GM12878 (cell line): ENCODE measurements at regions not wholly inside any gene's neighbourhood (a gene's known extent, or its start where the extent isn't known, plus 50 kb on each side); places are given as distances from the start of the nearest gene placed in this dataset.

Source experiments
- HDAC6 ChIP-seq: fragments of 200-600 bp; sonication (generic); IDR thresholded peaks from one replicate; pipeline ENCODE4 v1.8.0; 2017; ENCODE audit warnings: antibody characterized with exemption; ENCODE audit not compliant: unreplicated experiment
- POLR2A ChIP-seq: IDR thresholded peaks from 2 replicates; pipeline ENCODE4 v1.6.1; 2011; ENCODE audit warnings: low read depth, mild to moderate bottlenecking, low read length
- POLR2AphosphoS5 ChIP-seq: IDR thresholded peaks from 2 replicates; pipeline ENCODE4 v1.6.1; 2011; ENCODE audit warnings: mild to moderate bottlenecking, low read length, inconsistent platforms
- RAD51 ChIP-seq: fragments of 450-650 bp; IDR thresholded peaks from 2 replicates; pipeline ENCODE4 v1.6.1; 2016; ENCODE audit warnings: moderate library complexity, mild to moderate bottlenecking, inconsistent platforms
- RFX5 ChIP-seq: IDR thresholded peaks from 2 replicates; pipeline ENCODE4 v1.6.1; 2011; ENCODE audit warnings: low read depth, low read length, improper control_type of control experiment
- SMAD1 ChIP-seq: fragments of 450-650 bp; IDR thresholded peaks from 2 replicates; pipeline ENCODE4 v1.6.1; 2018; ENCODE audit warnings: mild to moderate bottlenecking, low read depth; ENCODE audit not compliant: partially characterized antibody
- SRF ChIP-seq, 2 experiments: IDR thresholded peaks; 2 replicates each; pipeline ENCODE4 v1.6.1; 2011; ENCODE audit warnings: low read depth in 2 of 2, low read length in 2 of 2, mild to moderate bottlenecking in 1 of 2, moderate library complexity in 1 of 2
- SUZ12 ChIP-seq: fragments of 200-600 bp; sonication (generic); IDR thresholded peaks from one replicate; pipeline ENCODE4 v1.6.1; 2018; ENCODE audit warnings: antibody characterized with exemption, mild to moderate bottlenecking; ENCODE audit not compliant: unreplicated experiment
- TF ChIP-seq, protein P1 (sequence below), 3 experiments: IDR thresholded peaks in 2 of 3; conservative IDR thresholded peaks in 1 of 3; 2 replicates each; pipeline ENCODE4 v1.5.1; 2011; ENCODE audit warnings: low read depth in 3 of 3, low read length in 3 of 3, mild to moderate bottlenecking in 3 of 3, control low read depth in 2 of 3, moderate library complexity in 2 of 3, inconsistent platforms in 1 of 3, mixed read lengths in 1 of 3; ENCODE audit not compliant: control insufficient read depth in 2 of 3, insufficient read depth in 1 of 3; ENCODE audit errors: extremely low read depth in 1 of 3
- TF ChIP-seq, protein P2 (sequence below): IDR thresholded peaks from 2 replicates; pipeline ENCODE4 v1.6.1; 2011; ENCODE audit warnings: low read depth, low read length, improper control_type of control experiment, borderline replicate concordance
- TF ChIP-seq, protein P3 (sequence below): IDR thresholded peaks from 2 replicates; pipeline ENCODE4 v1.6.1; 2011; ENCODE audit warnings: low read depth, mild to moderate bottlenecking, low read length, moderate library complexity, borderline replicate concordance; ENCODE audit errors: extremely low read depth
- TF ChIP-seq, protein P4 (sequence below): IDR thresholded peaks from 2 replicates; pipeline ENCODE4 v1.6.1; 2011; ENCODE audit warnings: mild to moderate bottlenecking, low read depth, low read length, moderate library complexity; ENCODE audit not compliant: insufficient replicate concordance
- TF ChIP-seq, protein P5 (sequence below): IDR thresholded peaks from 2 replicates; pipeline ENCODE4 v1.6.1; 2011; ENCODE audit warnings: borderline replicate concordance, low read depth, mild to moderate bottlenecking, moderate library complexity, low read length; ENCODE audit not compliant: insufficient read depth, poor library complexity, severe bottlenecking
- TF ChIP-seq, protein P6 (sequence below): IDR thresholded peaks from 2 replicates; pipeline ENCODE4 v1.6.1; 2012; ENCODE audit warnings: low read depth, low read length, improper control_type of control experiment

DNA sequence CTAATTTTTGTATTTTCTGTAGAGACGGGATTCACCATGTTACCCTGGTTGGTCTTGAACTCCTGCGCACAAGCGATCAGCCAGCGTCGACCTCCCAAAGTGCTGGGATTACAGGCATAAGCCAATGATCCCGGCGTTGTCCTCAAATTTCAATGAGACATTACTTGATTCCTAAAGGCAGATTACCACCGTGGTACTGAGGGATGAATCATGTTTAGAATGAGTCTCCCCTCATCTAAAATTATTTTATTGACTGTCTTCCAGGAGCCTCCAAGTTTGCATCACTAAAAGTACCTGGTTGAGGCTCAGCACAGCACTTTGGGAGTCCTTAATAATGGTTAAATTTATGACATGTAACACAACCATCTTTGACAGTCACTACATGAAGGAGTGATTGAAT is 142.2 kb upstream of the AKR1E2 start:
- no peak for TF ChIP-seq SUZ12
- TF ChIP-seq POLR2A: no peak
- TF ChIP-seq, protein P1, sequence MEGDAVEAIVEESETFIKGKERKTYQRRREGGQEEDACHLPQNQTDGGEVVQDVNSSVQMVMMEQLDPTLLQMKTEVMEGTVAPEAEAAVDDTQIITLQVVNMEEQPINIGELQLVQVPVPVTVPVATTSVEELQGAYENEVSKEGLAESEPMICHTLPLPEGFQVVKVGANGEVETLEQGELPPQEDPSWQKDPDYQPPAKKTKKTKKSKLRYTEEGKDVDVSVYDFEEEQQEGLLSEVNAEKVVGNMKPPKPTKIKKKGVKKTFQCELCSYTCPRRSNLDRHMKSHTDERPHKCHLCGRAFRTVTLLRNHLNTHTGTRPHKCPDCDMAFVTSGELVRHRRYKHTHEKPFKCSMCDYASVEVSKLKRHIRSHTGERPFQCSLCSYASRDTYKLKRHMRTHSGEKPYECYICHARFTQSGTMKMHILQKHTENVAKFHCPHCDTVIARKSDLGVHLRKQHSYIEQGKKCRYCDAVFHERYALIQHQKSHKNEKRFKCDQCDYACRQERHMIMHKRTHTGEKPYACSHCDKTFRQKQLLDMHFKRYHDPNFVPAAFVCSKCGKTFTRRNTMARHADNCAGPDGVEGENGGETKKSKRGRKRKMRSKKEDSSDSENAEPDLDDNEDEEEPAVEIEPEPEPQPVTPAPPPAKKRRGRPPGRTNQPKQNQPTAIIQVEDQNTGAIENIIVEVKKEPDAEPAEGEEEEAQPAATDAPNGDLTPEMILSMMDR (IDR thresholded peaks at IDR 0.05 in 2 of 3, conservative IDR thresholded peaks at IDR 0.05 in 1 of 3; ENCODE audit: control insufficient read depth in 2 of 3, extremely low read depth in 1 of 3, insufficient read depth in 1 of 3, low read depth in 3 of 3, low read length in 3 of 3): no peak
- no peak for TF ChIP-seq HDAC6
- no peak for TF ChIP-seq SMAD1
- TF ChIP-seq POLR2AphosphoS5: no peak
- TF ChIP-seq, protein P2, sequence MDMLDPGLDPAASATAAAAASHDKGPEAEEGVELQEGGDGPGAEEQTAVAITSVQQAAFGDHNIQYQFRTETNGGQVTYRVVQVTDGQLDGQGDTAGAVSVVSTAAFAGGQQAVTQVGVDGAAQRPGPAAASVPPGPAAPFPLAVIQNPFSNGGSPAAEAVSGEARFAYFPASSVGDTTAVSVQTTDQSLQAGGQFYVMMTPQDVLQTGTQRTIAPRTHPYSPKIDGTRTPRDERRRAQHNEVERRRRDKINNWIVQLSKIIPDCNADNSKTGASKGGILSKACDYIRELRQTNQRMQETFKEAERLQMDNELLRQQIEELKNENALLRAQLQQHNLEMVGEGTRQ: no peak
- TF ChIP-seq RFX5: no peak
- TF ChIP-seq, protein P3, sequence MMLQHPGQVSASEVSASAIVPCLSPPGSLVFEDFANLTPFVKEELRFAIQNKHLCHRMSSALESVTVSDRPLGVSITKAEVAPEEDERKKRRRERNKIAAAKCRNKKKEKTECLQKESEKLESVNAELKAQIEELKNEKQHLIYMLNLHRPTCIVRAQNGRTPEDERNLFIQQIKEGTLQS: no peak
- no peak for TF ChIP-seq RAD51
- TF ChIP-seq, protein P4, sequence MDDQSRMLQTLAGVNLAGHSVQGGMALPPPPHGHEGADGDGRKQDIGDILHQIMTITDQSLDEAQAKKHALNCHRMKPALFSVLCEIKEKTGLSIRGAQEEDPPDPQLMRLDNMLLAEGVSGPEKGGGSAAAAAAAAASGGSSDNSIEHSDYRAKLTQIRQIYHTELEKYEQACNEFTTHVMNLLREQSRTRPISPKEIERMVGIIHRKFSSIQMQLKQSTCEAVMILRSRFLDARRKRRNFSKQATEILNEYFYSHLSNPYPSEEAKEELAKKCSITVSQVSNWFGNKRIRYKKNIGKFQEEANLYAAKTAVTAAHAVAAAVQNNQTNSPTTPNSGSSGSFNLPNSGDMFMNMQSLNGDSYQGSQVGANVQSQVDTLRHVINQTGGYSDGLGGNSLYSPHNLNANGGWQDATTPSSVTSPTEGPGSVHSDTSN: no peak
- TF ChIP-seq, protein P5, sequence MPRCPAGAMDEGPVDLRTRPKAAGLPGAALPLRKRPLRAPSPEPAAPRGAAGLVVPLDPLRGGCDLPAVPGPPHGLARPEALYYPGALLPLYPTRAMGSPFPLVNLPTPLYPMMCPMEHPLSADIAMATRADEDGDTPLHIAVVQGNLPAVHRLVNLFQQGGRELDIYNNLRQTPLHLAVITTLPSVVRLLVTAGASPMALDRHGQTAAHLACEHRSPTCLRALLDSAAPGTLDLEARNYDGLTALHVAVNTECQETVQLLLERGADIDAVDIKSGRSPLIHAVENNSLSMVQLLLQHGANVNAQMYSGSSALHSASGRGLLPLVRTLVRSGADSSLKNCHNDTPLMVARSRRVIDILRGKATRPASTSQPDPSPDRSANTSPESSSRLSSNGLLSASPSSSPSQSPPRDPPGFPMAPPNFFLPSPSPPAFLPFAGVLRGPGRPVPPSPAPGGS: no peak
- TF ChIP-seq, protein P6, sequence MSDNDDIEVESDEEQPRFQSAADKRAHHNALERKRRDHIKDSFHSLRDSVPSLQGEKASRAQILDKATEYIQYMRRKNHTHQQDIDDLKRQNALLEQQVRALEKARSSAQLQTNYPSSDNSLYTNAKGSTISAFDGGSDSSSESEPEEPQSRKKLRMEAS: no peak
- TF ChIP-seq SRF (IDR thresholded peaks at IDR 0.05; ENCODE audit: low read depth in 2 of 2, low read length in 2 of 2): no peak
